CD4-positive, alpha-beta T cell (primary cell): ENCODE measurements at regions not wholly inside any gene's neighbourhood (a gene's known extent, or its start where the extent isn't known, plus 50 kb on each side); places are given as distances from the start of the nearest gene placed in this dataset.

Source experiments
- ATAC-seq: fragments of 200-7000 bp; cut with Tn5 transposase; one replicate; pipeline ENCODE4 v1.10.0; 2022; ENCODE audit warnings: mild to moderate bottlenecking; ENCODE audit not compliant: poor library complexity
- CTCF ChIA-PET: fragments of 350-600 bp; sonication (Branson Sonifier 250); formaldehyde crosslinking; loops from one replicate; lab custom pipeline; 2021; ENCODE audit warnings: antibody characterized with exemption, inconsistent platforms; lab: Charles Lee
- POLR2A ChIA-PET: fragments of 350-600 bp; sonication (Branson Sonifier 250); formaldehyde crosslinking; loops from one replicate; lab custom pipeline; 2021; ENCODE audit warnings: antibody characterized with exemption, inconsistent platforms; lab: Charles Lee
- DNase-seq, 14 experiments: peaks; one replicate each; pipeline ENCODE4 v3.0.0-alpha.2; 2013 to 2020; ENCODE audit warnings: mixed read lengths in 2 of 14
- H3K27ac ChIP-seq, 2 donors: one replicate each; pipeline versions ENCODE4 v1.5.1 to v1.7.0; 2013; ENCODE audit warnings: low read length in 2 of 2, low read depth in 1 of 2, mild to moderate bottlenecking in 1 of 2
- H3K27me3 ChIP-seq, 2 experiments: 1 replicate in 1 of 2; 2 replicates in 1 of 2; pipeline versions ENCODE4 v1.6.1 to v1.7.0; 2013; ENCODE audit warnings: low read length in 2 of 2, control low read depth in 1 of 2, mild to moderate bottlenecking in 1 of 2, moderate library complexity in 1 of 2; ENCODE audit not compliant: insufficient read depth in 2 of 2, control insufficient read depth in 1 of 2
- H3K36me3 ChIP-seq: one replicate; pipeline ENCODE4 v1.6.1; 2013; ENCODE audit warnings: low read length, control low read depth; ENCODE audit not compliant: insufficient read depth
- H3K4me1 ChIP-seq: one replicate; pipeline ENCODE4 v1.6.1; 2013; ENCODE audit warnings: low read length, control low read depth; ENCODE audit not compliant: insufficient read depth
- H3K4me3 ChIP-seq: one replicate; pipeline ENCODE4 v1.5.1; 2013; ENCODE audit warnings: mild to moderate bottlenecking, low read length, moderate library complexity
- H3K9me3 ChIP-seq, 2 experiments: 1 replicate in 1 of 2; 2 replicates in 1 of 2; pipeline versions ENCODE4 v1.6.1 to v1.7.0; 2013; ENCODE audit warnings: low read length in 2 of 2, mild to moderate bottlenecking in 2 of 2, control low read depth in 1 of 2, moderate library complexity in 1 of 2; ENCODE audit not compliant: control insufficient read depth in 1 of 2, insufficient read depth in 1 of 2
- H3K27ac Mint-ChIP-seq: one replicate; pipeline ENCODE4 v1.8.0; 2020; ENCODE audit warnings: mixed read lengths
- H3K27me3 Mint-ChIP-seq: one replicate; pipeline ENCODE4 v1.8.0; 2021; ENCODE audit warnings: mixed read lengths
- H3K36me3 Mint-ChIP-seq: one replicate; pipeline ENCODE4 v1.8.0; 2021; ENCODE audit warnings: low read depth, mixed read lengths
- H3K4me1 Mint-ChIP-seq: one replicate; pipeline ENCODE4 v1.8.0; 2021; ENCODE audit warnings: low read depth, mixed read lengths
- H3K4me3 Mint-ChIP-seq: one replicate; pipeline ENCODE4 v1.8.0; 2020; ENCODE audit warnings: mild to moderate bottlenecking, mixed read lengths
- H3K9me3 Mint-ChIP-seq: one replicate; pipeline ENCODE4 v1.8.0; 2020; ENCODE audit warnings: mixed read lengths
- CTCF ChIP-seq: fragments of 200-600 bp; IDR thresholded peaks from one replicate; pipeline ENCODE4 v1.8.0; 2022; ENCODE audit warnings: antibody characterized with exemption, mild to moderate bottlenecking
- intact Hi-C, 2 experiments: fragments of 100-400 bp; cut with DNase I in 1 of 2; cut with micrococcal nuclease in 1 of 2; formaldehyde crosslinking; loops; one replicate each; pipeline versions ENCODE4 v1.15.1 to v1.9.0; 2023 to 2025; cut with DNase I, micrococcal nuclease

DNA sequence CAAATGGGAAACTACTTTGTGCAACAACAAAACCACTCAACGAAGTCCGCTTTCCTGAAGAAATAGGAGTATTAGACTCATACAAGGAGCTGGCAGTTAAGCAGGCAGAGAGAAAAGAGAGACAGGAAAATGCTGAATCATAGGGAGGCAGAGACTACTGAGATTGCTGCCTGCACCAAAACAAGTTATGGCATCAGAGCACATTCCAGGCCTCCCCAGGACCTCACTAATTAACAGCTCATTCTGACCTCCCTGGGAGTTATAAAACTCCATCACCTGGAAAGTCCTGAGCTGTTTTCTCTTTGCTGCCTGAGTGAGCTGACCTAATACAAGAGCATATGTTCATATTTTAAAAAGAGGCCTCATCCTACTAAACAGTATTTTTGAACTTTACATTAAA, 741.0 kb downstream of the MCTP2 start:
- no peaks in the 10 kb centered on the region for H3K27me3 Mint-ChIP-seq
- CTCF ChIA-PET: no interaction called here

DNA sequence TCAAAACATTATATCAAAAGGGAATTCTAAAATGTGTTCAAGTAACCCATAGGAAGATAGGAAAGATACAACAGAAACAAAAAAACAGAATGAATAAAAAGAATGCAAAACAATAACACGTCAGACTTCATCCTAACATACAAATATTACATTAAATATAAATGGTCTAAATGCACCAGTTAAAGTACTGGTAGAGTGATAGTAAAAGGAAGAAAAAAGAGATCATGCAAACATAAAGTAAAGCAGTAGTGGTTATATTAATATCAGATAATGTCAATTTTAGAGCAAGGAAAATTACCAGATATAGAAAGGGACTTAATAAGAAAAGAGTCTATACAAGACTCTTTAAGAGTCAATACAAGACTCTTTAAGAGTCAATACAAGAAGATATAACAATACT, 755.7 kb downstream of the MCTP2 start:
- Histone ChIP-seq H3K9me3 (peaks cover 0 to 4% of the 10 kb centered on the region in 2 experiments), H3K4me3 (no peak overlapping the region), H3K36me3 (no peaks in the 10 kb centered on the region), H3K27ac (no peak overlapping the region), H3K27me3 (no peaks in the 10 kb centered on the region), H3K4me1 (no peaks in the 10 kb centered on the region)
- Mint-ChIP-seq H3K36me3 (no peaks in the 10 kb centered on the region), H3K4me1 (no peaks in the 10 kb centered on the region), H3K27ac (no peak overlapping the region), H3K27me3 (no peaks in the 10 kb centered on the region), H3K9me3 (peaks cover 16% of the 10 kb centered on the region), H3K4me3 (no peak overlapping the region)
- CTCF ChIA-PET: no interaction called here
- ATAC-seq (no peak), DNase-seq (no peak)
- intact Hi-C loops: no loop called here
- TF ChIP-seq CTCF: no peak
- POLR2A ChIA-PET: no interaction called here

More for the DNA sequence above, 741.0 kb downstream of the MCTP2 start:
- ATAC-seq (no peak), DNase-seq (no peak)
- no peak for TF ChIP-seq CTCF
- no peaks in the 10 kb centered on the region for H3K36me3 Mint-ChIP-seq
- no peak overlapping the region for H3K27ac Mint-ChIP-seq
- POLR2A ChIA-PET: no interaction called here
- intact Hi-C loops: no loop called here
- H3K4me1 Mint-ChIP-seq: no peaks in the 10 kb centered on the region
- Histone ChIP-seq H3K27ac (no peak overlapping the region), H3K4me1 (no peaks in the 10 kb centered on the region), H3K4me3 (no peak overlapping the region), H3K9me3 (no peaks in the 10 kb centered on the region), H3K36me3 (no peaks in the 10 kb centered on the region), H3K27me3 (no peaks in the 10 kb centered on the region)
- H3K4me3 Mint-ChIP-seq: no peak overlapping the region
- H3K9me3 Mint-ChIP-seq: no peaks in the 10 kb centered on the region

- POLR2A ChIA-PET: no interaction called here
- no peak overlapping the region for H3K4me3 Mint-ChIP-seq
- H3K9me3 Mint-ChIP-seq: peaks cover 9% of the 10 kb centered on the region
- Histone ChIP-seq H3K27ac (no peak overlapping the region), H3K4me1 (no peaks in the 10 kb centered on the region), H3K27me3 (no peaks in the 10 kb centered on the region), H3K36me3 (no peaks in the 10 kb centered on the region), H3K4me3 (no peak overlapping the region), H3K9me3 (peaks cover 0 to 4% of the 10 kb centered on the region in 2 experiments)
- ATAC-seq (no peak), DNase-seq (no peak)
- TF ChIP-seq CTCF: no peak
- H3K27ac Mint-ChIP-seq: no peak overlapping the region
- H3K27me3 Mint-ChIP-seq: no peaks in the 10 kb centered on the region
- H3K36me3 Mint-ChIP-seq: no peaks in the 10 kb centered on the region
- H3K4me1 Mint-ChIP-seq: no peaks in the 10 kb centered on the region
- intact Hi-C loops: no loop called here
- CTCF ChIA-PET: no interaction called here
Observed at GRCh38 chr15:94991718-94992117, 760.4 kb downstream of the MCTP2 start.
